AG20443 (cell line): ENCODE measurements at regions not wholly inside any gene's neighbourhood (a gene's known extent, or its start where the extent isn't known, plus 50 kb on each side); places are given as distances from the start of the nearest gene placed in this dataset.

ENCODE experiments used
- DNase-seq: peaks from one replicate; pipeline ENCODE4 v3.0.0; 2012; ENCODE audit warnings: low spot score, mixed read lengths

GRCh38 chr3:31249545-31249944, 283.2 kb upstream of the STT3B start:
- DNase-seq, result no peak

- peak; percentile 49 for DNase-seq
Observed at GRCh38 chr3:31250116-31250777, 282.5 kb upstream of the STT3B start.

GRCh38 chr3:31251083-31251482, 281.6 kb upstream of the STT3B start:
- no peak for DNase-seq

- no peak for DNase-seq
Observed at GRCh38 chr3:31252216-31253185, 280.2 kb upstream of the STT3B start.

- no peak for DNase-seq
Observed at GRCh38 chr3:31253782-31254181, 278.9 kb upstream of the STT3B start.

- DNase-seq, result no peak
Observed at GRCh38 chr3:31254483-31254882, 278.2 kb upstream of the STT3B start.

GRCh38 chr3:31255007-31255581, 277.6 kb upstream of the STT3B start:
- no peak for DNase-seq

- no peak for DNase-seq
Observed at GRCh38 chr3:31262201-31262600, 270.5 kb upstream of the STT3B start.

- DNase-seq, result no peak
Observed at GRCh38 chr3:31263897-31264296, 268.8 kb upstream of the STT3B start.

- DNase-seq, result no peak
Observed at GRCh38 chr3:31265646-31266428, 266.9 kb upstream of the STT3B start.

GRCh38 chr3:31268868-31269267, 263.9 kb upstream of the STT3B start:
- no peak for DNase-seq

GRCh38 chr3:31270010-31270409, 262.7 kb upstream of the STT3B start:
- no peak for DNase-seq

GRCh38 chr3:31274326-31275024, 258.2 kb upstream of the STT3B start:
- DNase-seq, result peak; percentile 49

GRCh38 chr3:31275038-31275572, 257.6 kb upstream of the STT3B start:
- peak; percentile 75 for DNase-seq

GRCh38 chr3:31275583-31275982, 257.1 kb upstream of the STT3B start:
- DNase-seq, result no peak

GRCh38 chr3:31277582-31277981, 255.1 kb upstream of the STT3B start:
- DNase-seq, result peak; percentile 54

- no peak for DNase-seq
Observed at GRCh38 chr3:31278532-31278931, 254.2 kb upstream of the STT3B start.

GRCh38 chr3:31284776-31285175, 247.9 kb upstream of the STT3B start:
- DNase-seq, result no peak

- DNase-seq, result no peak
Observed at GRCh38 chr3:31285833-31286486, 246.8 kb upstream of the STT3B start.

GRCh38 chr3:31288224-31288623, 244.5 kb upstream of the STT3B start:
- DNase-seq, result no peak

GRCh38 chr3:31288641-31289100, 244.1 kb upstream of the STT3B start:
- DNase-seq, result peak; percentile 49
